HepG2 (cell line): ENCODE measurements at regions not wholly inside any gene's neighbourhood (a gene's known extent, or its start where the extent isn't known, plus 50 kb on each side); places are given as distances from the start of the nearest gene placed in this dataset.

Experiments
- CEBPB ChIP-seq: IDR thresholded peaks from 2 replicates; pipeline ENCODE4 v1.6.1; 2011; ENCODE audit warnings: low read depth, low read length, improper control_type of control experiment, borderline replicate concordance
- CHD2 ChIP-seq: IDR thresholded peaks from 2 replicates; pipeline ENCODE4 v1.6.1; 2011; ENCODE audit warnings: low read depth, low read length, improper control_type of control experiment
- FOSL1 ChIP-seq: sonication (generic); formaldehyde crosslinking; IDR thresholded peaks from 2 replicates; pipeline ENCODE4 v1.9.0; 2021; ENCODE audit warnings: missing genetic modification reagents, borderline replicate concordance
- FOXA1 ChIP-seq, 2 experiments: fragments of 450-650 bp in 1 of 2; sonication (generic) in 1 of 2; formaldehyde crosslinking in 1 of 2; IDR thresholded peaks; 2 replicates each; pipeline versions ENCODE4 v1.4.0 to v1.6.1; 2016 to 2020; ENCODE audit warnings: missing genetic modification reagents in 1 of 2
- MXD4 ChIP-seq: IDR thresholded peaks from 2 replicates; pipeline ENCODE4 v1.6.1; 2016; ENCODE audit warnings: mild to moderate bottlenecking, missing biosample characterization, missing genetic modification reagents
- THAP11 ChIP-seq: IDR thresholded peaks from 2 replicates; pipeline ENCODE4 v1.6.1; 2016; ENCODE audit warnings: missing biosample characterization, missing genetic modification reagents
- TF ChIP-seq, protein P1 (sequence below), 2 experiments: fragments of 450-650 bp in 1 of 2; sonication (generic) in 1 of 2; formaldehyde crosslinking; IDR thresholded peaks; 2 replicates each; pipeline versions ENCODE4 v1.5.0 to v1.8.0; 2020 to 2022; ENCODE audit warnings: mild to moderate bottlenecking in 1 of 2, missing genetic modification reagents in 1 of 2
- TF ChIP-seq, protein P2 (sequence below): sonication (generic); formaldehyde crosslinking; IDR thresholded peaks from 2 replicates; pipeline ENCODE4 v1.4.0; 2020; ENCODE audit warnings: missing genetic modification reagents, borderline replicate concordance
- TF ChIP-seq, protein P3 (sequence below): IDR thresholded peaks from 2 replicates; pipeline ENCODE4 v1.6.1; 2016
- TF ChIP-seq, protein P4 (sequence below): IDR thresholded peaks from 2 replicates; pipeline ENCODE4 v1.6.1; 2012; ENCODE audit warnings: low read depth, low read length, improper control_type of control experiment
- TF ChIP-seq, protein P5 (sequence below): sonication (generic); formaldehyde crosslinking; conservative IDR thresholded peaks from 2 replicates; pipeline ENCODE4 v1.4.0; 2020; ENCODE audit warnings: mild to moderate bottlenecking, missing genetic modification reagents, moderate library complexity
- TF ChIP-seq, protein P6 (sequence below): sonication (generic); formaldehyde crosslinking; IDR thresholded peaks from 2 replicates; pipeline ENCODE4 v1.5.0; 2020; ENCODE audit warnings: mild to moderate bottlenecking, missing genetic modification reagents, moderate library complexity

DNA sequence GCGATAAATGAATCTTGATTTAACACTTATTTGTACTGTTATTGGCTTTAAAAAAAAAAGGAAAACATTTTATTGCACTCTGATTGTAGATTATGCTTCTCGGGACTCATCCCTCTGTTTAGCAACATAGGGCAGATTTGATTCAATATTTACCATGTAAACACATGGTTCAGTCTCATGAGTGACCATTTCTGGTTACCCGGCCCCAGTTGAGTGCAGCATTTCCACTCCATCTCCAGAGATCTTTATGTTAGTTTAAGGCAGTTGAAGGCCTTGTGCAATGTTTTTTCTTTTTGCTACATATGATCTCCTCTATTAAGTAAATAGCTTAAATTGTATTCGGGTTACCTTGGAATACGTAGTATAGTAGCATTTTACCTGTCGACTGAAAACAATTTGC, 143.3 kb upstream of the RPS6KA3 start (continued):
- TF ChIP-seq, protein P1, sequence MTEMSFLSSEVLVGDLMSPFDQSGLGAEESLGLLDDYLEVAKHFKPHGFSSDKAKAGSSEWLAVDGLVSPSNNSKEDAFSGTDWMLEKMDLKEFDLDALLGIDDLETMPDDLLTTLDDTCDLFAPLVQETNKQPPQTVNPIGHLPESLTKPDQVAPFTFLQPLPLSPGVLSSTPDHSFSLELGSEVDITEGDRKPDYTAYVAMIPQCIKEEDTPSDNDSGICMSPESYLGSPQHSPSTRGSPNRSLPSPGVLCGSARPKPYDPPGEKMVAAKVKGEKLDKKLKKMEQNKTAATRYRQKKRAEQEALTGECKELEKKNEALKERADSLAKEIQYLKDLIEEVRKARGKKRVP (CRISPR knock-in tag; IDR thresholded peaks at IDR 0.05): peak in 1 of 2 experiments; percentile 53; a peak in 1 of 4 replicates
- TF ChIP-seq, protein P2, sequence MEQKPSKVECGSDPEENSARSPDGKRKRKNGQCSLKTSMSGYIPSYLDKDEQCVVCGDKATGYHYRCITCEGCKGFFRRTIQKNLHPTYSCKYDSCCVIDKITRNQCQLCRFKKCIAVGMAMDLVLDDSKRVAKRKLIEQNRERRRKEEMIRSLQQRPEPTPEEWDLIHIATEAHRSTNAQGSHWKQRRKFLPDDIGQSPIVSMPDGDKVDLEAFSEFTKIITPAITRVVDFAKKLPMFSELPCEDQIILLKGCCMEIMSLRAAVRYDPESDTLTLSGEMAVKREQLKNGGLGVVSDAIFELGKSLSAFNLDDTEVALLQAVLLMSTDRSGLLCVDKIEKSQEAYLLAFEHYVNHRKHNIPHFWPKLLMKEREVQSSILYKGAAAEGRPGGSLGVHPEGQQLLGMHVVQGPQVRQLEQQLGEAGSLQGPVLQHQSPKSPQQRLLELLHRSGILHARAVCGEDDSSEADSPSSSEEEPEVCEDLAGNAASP (CRISPR knock-in tag): peak; percentile 10; the same call in 1 of the 2 replicates
- TF ChIP-seq, protein P3, sequence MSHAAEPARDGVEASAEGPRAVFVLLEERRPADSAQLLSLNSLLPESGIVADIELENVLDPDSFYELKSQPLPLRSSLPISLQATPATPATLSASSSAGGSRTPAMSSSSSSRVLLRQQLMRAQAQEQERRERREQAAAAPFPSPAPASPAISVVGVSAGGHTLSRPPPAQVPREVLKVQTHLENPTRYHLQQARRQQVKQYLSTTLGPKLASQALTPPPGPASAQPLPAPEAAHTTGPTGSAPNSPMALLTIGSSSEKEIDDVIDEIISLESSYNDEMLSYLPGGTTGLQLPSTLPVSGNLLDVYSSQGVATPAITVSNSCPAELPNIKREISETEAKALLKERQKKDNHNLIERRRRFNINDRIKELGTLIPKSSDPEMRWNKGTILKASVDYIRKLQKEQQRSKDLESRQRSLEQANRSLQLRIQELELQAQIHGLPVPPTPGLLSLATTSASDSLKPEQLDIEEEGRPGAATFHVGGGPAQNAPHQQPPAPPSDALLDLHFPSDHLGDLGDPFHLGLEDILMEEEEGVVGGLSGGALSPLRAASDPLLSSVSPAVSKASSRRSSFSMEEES (CRISPR knock-in tag): peak; percentile 65; the same call in 1 of the 2 replicates
- TF ChIP-seq CHD2 (no peak), FOXA1 (IDR thresholded peaks at IDR 0.05) (peak; percentile 66), FOXA1 (CRISPR knock-in tag; IDR thresholded peaks at IDR 0.05) (peak; percentile 85), FOSL1 (no peak), MXD4 (CRISPR knock-in tag) (no peak), CEBPB (peak; percentile 56), THAP11 (CRISPR knock-in tag) (0 out of 2 replicates have a peak, but pooled peaks have one; percentile 13)
- TF ChIP-seq, protein P4, sequence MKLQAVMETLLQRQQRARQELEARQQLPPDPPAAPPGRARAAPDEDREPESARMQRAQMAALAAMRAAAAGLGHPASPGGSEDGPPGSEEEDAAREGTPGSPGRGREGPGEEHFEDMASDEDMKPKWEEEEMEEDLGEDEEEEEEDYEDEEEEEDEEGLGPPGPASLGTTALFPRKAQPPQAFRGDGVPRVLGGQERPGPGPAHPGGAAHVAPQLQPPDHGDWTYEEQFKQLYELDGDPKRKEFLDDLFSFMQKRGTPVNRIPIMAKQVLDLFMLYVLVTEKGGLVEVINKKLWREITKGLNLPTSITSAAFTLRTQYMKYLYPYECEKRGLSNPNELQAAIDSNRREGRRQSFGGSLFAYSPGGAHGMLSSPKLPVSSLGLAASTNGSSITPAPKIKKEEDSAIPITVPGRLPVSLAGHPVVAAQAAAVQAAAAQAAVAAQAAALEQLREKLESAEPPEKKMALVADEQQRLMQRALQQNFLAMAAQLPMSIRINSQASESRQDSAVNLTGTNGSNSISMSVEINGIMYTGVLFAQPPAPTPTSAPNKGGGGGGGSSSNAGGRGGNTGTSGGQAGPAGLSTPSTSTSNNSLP: peak; percentile 53; the same call in 1 of the 2 replicates
- TF ChIP-seq, protein P5, sequence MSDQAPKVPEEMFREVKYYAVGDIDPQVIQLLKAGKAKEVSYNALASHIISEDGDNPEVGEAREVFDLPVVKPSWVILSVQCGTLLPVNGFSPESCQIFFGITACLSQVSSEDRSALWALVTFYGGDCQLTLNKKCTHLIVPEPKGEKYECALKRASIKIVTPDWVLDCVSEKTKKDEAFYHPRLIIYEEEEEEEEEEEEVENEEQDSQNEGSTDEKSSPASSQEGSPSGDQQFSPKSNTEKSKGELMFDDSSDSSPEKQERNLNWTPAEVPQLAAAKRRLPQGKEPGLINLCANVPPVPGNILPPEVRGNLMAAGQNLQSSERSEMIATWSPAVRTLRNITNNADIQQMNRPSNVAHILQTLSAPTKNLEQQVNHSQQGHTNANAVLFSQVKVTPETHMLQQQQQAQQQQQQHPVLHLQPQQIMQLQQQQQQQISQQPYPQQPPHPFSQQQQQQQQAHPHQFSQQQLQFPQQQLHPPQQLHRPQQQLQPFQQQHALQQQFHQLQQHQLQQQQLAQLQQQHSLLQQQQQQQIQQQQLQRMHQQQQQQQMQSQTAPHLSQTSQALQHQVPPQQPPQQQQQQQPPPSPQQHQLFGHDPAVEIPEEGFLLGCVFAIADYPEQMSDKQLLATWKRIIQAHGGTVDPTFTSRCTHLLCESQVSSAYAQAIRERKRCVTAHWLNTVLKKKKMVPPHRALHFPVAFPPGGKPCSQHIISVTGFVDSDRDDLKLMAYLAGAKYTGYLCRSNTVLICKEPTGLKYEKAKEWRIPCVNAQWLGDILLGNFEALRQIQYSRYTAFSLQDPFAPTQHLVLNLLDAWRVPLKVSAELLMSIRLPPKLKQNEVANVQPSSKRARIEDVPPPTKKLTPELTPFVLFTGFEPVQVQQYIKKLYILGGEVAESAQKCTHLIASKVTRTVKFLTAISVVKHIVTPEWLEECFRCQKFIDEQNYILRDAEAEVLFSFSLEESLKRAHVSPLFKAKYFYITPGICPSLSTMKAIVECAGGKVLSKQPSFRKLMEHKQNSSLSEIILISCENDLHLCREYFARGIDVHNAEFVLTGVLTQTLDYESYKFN: peak; percentile 43; the same call in 1 of the 2 replicates
- TF ChIP-seq, protein P6, sequence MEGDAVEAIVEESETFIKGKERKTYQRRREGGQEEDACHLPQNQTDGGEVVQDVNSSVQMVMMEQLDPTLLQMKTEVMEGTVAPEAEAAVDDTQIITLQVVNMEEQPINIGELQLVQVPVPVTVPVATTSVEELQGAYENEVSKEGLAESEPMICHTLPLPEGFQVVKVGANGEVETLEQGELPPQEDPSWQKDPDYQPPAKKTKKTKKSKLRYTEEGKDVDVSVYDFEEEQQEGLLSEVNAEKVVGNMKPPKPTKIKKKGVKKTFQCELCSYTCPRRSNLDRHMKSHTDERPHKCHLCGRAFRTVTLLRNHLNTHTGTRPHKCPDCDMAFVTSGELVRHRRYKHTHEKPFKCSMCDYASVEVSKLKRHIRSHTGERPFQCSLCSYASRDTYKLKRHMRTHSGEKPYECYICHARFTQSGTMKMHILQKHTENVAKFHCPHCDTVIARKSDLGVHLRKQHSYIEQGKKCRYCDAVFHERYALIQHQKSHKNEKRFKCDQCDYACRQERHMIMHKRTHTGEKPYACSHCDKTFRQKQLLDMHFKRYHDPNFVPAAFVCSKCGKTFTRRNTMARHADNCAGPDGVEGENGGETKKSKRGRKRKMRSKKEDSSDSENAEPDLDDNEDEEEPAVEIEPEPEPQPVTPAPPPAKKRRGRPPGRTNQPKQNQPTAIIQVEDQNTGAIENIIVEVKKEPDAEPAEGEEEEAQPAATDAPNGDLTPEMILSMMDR (CRISPR knock-in tag): no peak
